GM12891 (cell line): ENCODE measurements at regions not wholly inside any gene's neighbourhood (a gene's known extent, or its start where the extent isn't known, plus 50 kb on each side); places are given as distances from the start of the nearest gene placed in this dataset.

ENCODE experiments used
- DNase-seq: peaks from one replicate; pipeline ENCODE4 v3.0.0; 2011; ENCODE audit warnings: low spot score; ENCODE audit not compliant: insufficient read length
- FAIRE-seq: peaks from 2 replicates; lab custom pipeline; 2011; peaks lifted over from hg19 to GRCh38; lab: Jason Lieb, UNC
- PAX5 ChIP-seq: IDR thresholded peaks from 2 replicates; pipeline ENCODE4 v1.6.1; 2011; ENCODE audit warnings: low read length, moderate library complexity, mild to moderate bottlenecking; ENCODE audit not compliant: insufficient read depth, severe bottlenecking
- POLR2A ChIP-seq: IDR thresholded peaks from 2 replicates; pipeline ENCODE4 v1.6.1; 2011; ENCODE audit warnings: low read depth, low read length, control low read depth
- POLR2AphosphoS5 ChIP-seq: IDR thresholded peaks from 2 replicates; pipeline ENCODE4 v1.6.1; 2011; ENCODE audit warnings: low read depth, low read length, control low read depth
- POU2F2 ChIP-seq: IDR thresholded peaks from 2 replicates; pipeline ENCODE4 v1.6.1; 2011; ENCODE audit warnings: low read depth, mild to moderate bottlenecking, control low read depth, low read length, moderate library complexity
- SPI1 ChIP-seq: IDR thresholded peaks from 2 replicates; pipeline ENCODE4 v1.6.1; 2011; ENCODE audit warnings: low read depth, low read length, control low read depth
- TAF1 ChIP-seq: IDR thresholded peaks from 2 replicates; pipeline ENCODE4 v1.6.1; 2011; ENCODE audit warnings: low read depth, low read length, control low read depth

- no peak for TF ChIP-seq POLR2AphosphoS5
- TF ChIP-seq SPI1 = no peak
- TF ChIP-seq POU2F2 = no peak
- TF ChIP-seq TAF1 = no peak
- no peak for TF ChIP-seq PAX5
- TF ChIP-seq POLR2A = no peak
- DNase-seq = no peak
- FAIRE-seq = no peak
Observed at GRCh38 chr2:188045016-188045415, 246.7 kb upstream of the GULP1 start.

GRCh38 chr2:188046437-188046836, 245.2 kb upstream of the GULP1 start:
- no peak for TF ChIP-seq TAF1
- FAIRE-seq (no peak), DNase-seq (no peak)

- FAIRE-seq (no peak), DNase-seq (no peak)
- no peak for TF ChIP-seq TAF1
- TF ChIP-seq SPI1 = no peak
- no peak for TF ChIP-seq PAX5
- no peak for TF ChIP-seq POLR2A
- TF ChIP-seq POLR2AphosphoS5 = no peak
- TF ChIP-seq POU2F2 = no peak
Observed at GRCh38 chr2:188047735-188048134, 243.9 kb upstream of the GULP1 start.

GRCh38 chr2:188050726-188051125, 240.9 kb upstream of the GULP1 start:
- no peak for DNase-seq
- FAIRE-seq = no peak
- TF ChIP-seq TAF1 (no peak), POLR2AphosphoS5 (no peak), PAX5 (no peak), POU2F2 (no peak)

GRCh38 chr2:188051706-188052105, 240.0 kb upstream of the GULP1 start:
- no peak for TF ChIP-seq POLR2A
- TF ChIP-seq PAX5 = no peak
- no peak for TF ChIP-seq TAF1
- no peak for TF ChIP-seq POU2F2
- no peak for TF ChIP-seq SPI1
- no peak for TF ChIP-seq POLR2AphosphoS5
- DNase-seq (no peak), FAIRE-seq (no peak)

GRCh38 chr2:188065386-188065785, 226.3 kb upstream of the GULP1 start:
- no peak for DNase-seq
- TF ChIP-seq PAX5 (no peak), POU2F2 (no peak), POLR2AphosphoS5 (no peak), TAF1 (no peak), POLR2A (no peak), SPI1 (no peak)
- no peak for FAIRE-seq

- FAIRE-seq = no peak
- TF ChIP-seq TAF1 (no peak), SPI1 (no peak), POU2F2 (no peak), POLR2AphosphoS5 (no peak), POLR2A (no peak), PAX5 (no peak)
- DNase-seq = no peak
Observed at GRCh38 chr2:188068093-188068492, 223.6 kb upstream of the GULP1 start.

GRCh38 chr2:188076149-188077056, 215.3 kb upstream of the GULP1 start:
- FAIRE-seq = no peak
- no peak for DNase-seq
- TF ChIP-seq SPI1 (no peak), POU2F2 (no peak), PAX5 (no peak), POLR2A (no peak), POLR2AphosphoS5 (no peak), TAF1 (no peak)

- FAIRE-seq (no peak), DNase-seq (no peak)
- TF ChIP-seq TAF1 (no peak), POLR2AphosphoS5 (no peak), POLR2A (no peak), POU2F2 (no peak), SPI1 (no peak), PAX5 (no peak)
Observed at GRCh38 chr2:188077757-188078156, 213.9 kb upstream of the GULP1 start.
